GM12865 (cell line): ENCODE measurements at regions not wholly inside any gene's neighbourhood (a gene's known extent, or its start where the extent isn't known, plus 50 kb on each side); places are given as distances from the start of the nearest gene placed in this dataset.

Experiments
- DNase-seq: peaks from one replicate; pipeline ENCODE4 v3.0.0; 2010; ENCODE audit warnings: low read depth
- H3K4me3 ChIP-seq: 2 replicates; pipeline ENCODE4 v1.5.1; 2011; ENCODE audit warnings: mild to moderate bottlenecking, low read depth, low read length, control low read depth
- CTCF ChIP-seq: IDR thresholded peaks from 2 replicates; pipeline ENCODE4 v1.5.1; 2011; ENCODE audit warnings: low read length, control low read depth, low read depth, inconsistent platforms; ENCODE audit not compliant: insufficient read depth; ENCODE audit errors: missing control alignments

GRCh38 chr11:87739766-87740165, 435.5 kb downstream of the RAB38 start:
- H3K4me3 ChIP-seq: no peak overlapping the region
- no peak for TF ChIP-seq CTCF
- DNase-seq: no peak

- no peak overlapping the region for H3K4me3 ChIP-seq
- no peak for TF ChIP-seq CTCF
- DNase-seq: no peak
Observed at GRCh38 chr11:87739261-87739660, 436.0 kb downstream of the RAB38 start.

DNA sequence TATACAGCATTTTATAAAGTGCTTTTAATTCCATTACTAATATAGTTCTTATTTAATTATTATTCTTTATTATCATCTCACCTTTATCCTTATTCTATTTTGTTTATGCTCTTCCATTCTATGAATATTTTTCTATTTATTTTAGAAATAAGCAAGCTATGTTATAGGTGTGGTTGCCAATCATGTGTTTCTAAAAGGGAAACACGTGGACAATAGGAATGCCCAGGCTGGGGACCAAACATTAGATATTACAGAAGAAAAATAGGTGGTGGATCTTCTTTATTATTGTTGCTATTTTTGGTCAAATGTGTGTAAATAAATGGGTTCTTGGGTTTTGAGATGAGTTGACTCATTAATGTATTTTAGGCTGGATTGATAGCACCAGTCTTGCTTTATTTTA, 438.3 kb downstream of the RAB38 start:
- TF ChIP-seq CTCF: no peak
- H3K4me3 ChIP-seq: no peak overlapping the region
- no peak for DNase-seq

DNA sequence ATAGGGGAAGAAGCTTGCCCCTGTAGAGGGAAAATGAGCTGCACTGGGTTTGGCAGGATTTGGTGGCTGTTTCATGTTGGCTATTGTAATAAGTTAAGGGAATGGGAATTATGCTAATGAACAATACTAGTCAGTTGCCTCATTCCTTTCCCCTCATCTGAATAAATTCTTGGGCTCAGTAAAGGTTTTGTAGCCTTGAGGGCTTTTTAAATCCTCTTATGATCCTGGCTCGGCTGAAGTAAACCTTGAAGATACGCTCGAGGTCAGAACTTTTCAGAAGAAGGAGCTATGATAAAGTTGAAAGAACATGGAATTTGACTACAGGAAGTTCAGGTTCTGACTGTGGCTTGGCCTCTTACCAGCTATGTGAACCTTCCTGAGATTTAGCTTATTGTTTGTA, 448.7 kb downstream of the RAB38 start:
- TF ChIP-seq CTCF: no peak
- no peak overlapping the region for H3K4me3 ChIP-seq
- DNase-seq: no peak

- DNase-seq: no peak
- TF ChIP-seq CTCF: no peak
- H3K4me3 ChIP-seq: no peak overlapping the region
Observed at GRCh38 chr11:87724358-87724757, 450.9 kb downstream of the RAB38 start.

GRCh38 chr11:87722756-87723565, 452.3 kb downstream of the RAB38 start:
- H3K4me3 ChIP-seq: no peak overlapping the region
- peak; percentile 80 for TF ChIP-seq CTCF
- peak; percentile 47 for DNase-seq
